LNCAP (cell line): ENCODE measurements at regions not wholly inside any gene's neighbourhood (a gene's known extent, or its start where the extent isn't known, plus 50 kb on each side); places are given as distances from the start of the nearest gene placed in this dataset.

Experiments
- CTCF ChIP-seq: fragments of 450-650 bp; IDR thresholded peaks from 2 replicates; pipeline ENCODE4 v1.5.1; 2017; ENCODE audit warnings: mild to moderate bottlenecking

- TF ChIP-seq CTCF: no peak
Measured at GRCh38 chr4:13922873-13923645, 295.5 kb upstream of the BOD1L1 start.

- no peak for TF ChIP-seq CTCF
Measured at GRCh38 chr4:13928214-13928613, 300.7 kb upstream of the BOD1L1 start.

- TF ChIP-seq CTCF: no peak
Measured at GRCh38 chr4:13930155-13930554, 302.6 kb upstream of the BOD1L1 start.

GRCh38 chr4:13933191-13933590, 305.7 kb upstream of the BOD1L1 start:
- TF ChIP-seq CTCF: no peak

GRCh38 chr4:13938299-13938698, 310.8 kb upstream of the BOD1L1 start:
- TF ChIP-seq CTCF: no peak

GRCh38 chr4:13940921-13941320, 313.4 kb upstream of the BOD1L1 start:
- no peak for TF ChIP-seq CTCF

GRCh38 chr4:13942977-13943376, 315.5 kb upstream of the BOD1L1 start:
- TF ChIP-seq CTCF: no peak

- TF ChIP-seq CTCF: no peak
Measured at GRCh38 chr4:13944095-13944511, 316.6 kb upstream of the BOD1L1 start.
